ENCODE measurements at regions not wholly inside any gene's neighbourhood (a gene's known extent, or its start where the extent isn't known, plus 50 kb on each side); places are given as distances from the start of the nearest gene placed in this dataset.

DNA sequence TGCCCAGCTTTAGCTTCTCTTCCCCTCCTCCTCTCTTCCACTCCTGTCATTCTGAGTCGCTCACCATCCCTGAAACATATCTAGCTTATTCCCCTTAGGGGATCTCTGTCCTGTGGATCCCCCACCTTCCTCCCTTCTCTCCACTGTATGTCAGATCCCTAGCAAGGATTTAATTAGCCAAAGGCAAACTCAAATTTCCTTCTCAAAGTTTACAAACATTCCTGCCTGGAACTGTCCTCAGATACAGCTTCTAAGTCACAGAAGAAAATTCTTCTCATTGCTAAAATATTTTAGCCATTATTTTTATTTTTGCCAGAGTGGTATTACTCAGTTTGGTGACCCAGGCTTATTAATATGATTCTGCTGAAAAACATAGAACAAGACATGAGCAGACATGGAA is 315.3 kb downstream of the CYP26B1 start:
- no peak for DNase-seq

DNA sequence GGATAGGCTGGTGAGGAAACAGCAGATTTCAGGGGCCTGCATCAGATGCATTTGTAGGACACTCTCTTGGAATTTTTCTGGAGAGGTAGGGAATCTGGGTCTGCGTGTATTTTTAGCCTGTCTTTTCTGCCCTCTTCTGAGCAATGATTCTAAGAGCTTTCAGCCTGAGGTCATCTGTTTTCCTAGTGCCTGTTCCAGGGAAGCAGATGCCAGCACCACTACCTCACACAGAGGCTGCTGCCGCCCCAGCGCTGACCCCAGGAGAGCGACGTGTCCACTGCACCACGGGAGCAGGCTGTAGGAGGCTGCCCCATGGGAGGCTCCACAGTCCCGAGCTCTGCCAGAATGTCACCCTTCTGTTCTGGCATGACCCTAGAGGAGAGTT is 316.5 kb downstream of the CYP26B1 start:
- no peak for DNase-seq

DNA sequence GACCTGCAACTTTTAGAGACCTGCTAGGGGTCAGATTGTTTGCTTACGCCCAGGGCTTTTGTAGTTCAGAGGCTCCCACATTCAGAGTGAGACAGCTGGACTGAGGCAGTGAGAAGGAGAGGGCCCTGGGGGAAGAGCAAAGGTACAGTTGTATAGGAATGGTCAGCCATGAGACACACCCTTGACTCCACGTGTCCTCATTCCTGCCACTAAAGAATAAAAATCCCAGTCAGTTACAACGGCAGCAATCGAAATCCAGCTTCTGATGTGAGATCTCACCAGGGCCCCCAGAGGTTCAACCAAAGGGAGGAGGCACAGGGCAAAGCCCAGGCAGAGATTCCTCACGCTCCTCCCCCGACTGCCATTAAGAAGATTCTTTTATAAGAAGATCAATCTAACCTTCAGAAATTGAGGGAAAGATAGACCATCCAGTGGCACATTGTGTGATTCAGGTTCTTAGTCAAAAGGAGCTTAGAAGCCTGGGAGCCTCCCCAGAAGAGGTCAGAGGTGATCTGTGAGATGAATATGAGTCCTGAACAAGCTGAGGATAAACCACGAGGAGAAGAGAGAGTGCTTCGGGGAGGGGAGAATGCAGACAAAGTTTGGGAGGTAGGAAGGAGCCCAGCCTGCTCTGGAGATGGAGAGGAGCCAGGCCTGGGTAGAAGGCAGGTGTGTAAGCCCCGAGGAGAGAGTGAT is 317.0 kb downstream of the CYP26B1 start:
- no peak for DNase-seq

DNA sequence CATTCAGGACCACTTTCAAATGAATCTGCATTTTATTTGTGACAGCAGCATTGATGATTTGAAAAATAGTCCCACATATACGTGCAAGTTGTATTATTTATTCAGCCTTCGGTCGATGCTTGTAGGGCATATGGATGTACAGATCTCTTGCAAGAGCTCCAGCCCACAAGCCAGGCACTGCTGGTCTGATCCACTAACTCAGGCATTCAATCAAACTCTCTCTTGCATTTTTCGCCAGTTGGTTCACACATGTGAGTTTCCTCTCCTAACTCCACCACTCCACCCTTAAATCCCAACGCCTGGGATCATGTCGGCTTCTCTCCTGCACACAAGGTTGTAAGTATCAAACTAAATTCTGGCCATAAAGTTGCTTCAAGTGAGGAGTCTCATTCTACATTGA is 318.7 kb downstream of the CYP26B1 start:
- DNase-seq, result no peak

DNA sequence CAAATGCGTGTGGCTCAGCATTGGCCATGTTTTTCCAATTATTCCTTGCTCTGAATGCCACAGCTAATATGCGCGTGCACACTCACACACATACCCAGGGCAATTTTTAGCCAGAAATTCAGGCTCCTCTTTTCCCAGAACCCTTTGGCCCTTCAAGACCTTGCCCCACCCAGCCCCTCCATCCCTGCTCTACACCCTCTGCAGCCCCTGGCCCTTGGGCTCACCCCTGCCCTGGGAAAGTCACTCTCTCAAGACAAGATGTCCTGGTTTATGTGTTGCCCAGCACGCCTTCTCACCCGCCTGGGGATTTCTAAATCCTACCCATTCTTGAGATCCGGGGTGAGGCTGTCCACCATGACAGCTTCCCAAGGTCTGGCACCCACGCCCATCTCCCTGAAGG is 319.7 kb downstream of the CYP26B1 start:
- DNase-seq, result no peak

DNA sequence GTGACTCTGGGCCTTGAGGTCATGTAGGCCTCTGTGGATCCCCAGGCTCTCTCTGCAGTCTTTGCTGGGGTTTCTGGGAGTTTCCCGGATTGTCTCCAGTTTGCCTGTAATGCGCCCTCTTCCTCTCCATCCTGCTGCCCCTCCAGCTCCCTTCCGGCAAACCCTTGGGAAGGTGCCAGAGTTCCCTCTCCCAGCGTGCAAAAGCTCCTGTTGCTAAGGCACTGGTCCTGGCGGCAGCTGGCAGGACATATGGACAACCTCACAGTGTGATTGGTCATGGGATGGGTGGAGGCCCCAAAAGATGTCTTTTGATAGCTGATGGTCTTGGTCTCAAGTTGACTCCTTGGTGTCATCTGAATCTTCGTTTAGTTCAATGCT is 320.1 kb downstream of the CYP26B1 start:
- no peak for DNase-seq

DNA sequence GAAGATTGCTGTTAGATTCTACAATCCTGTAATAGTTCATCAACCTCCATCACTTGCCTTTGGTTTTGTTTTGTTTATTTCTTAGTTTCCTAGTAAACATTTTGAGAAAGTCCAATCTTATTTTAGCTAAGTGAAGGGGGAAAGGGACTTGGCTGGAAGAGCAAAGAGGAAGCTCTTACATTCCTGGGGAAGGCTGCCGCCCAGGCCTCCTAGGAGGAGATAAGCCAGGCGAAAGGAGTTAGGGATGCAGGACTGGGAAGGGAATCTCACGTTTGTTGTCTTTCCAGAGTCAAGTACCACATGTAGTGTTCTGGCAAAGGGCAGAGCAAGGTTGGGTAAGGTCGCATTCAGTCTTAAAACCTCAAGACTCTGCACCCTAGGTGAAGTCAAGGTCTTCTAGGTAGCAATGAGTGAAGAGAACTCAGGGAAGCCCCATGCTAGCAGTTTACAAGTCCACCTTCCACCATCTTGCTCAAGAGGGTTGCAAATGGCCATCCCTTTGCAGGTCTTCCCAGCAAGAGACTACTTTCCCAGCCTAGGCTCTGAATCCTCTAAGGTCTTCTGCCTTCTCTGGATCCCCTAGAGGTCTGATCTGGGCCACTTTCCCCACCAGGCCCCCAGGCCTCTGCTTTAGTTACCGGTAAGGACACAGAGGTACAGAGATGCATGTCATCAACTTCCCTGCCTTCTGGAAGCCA is 320.7 kb downstream of the CYP26B1 start:
- no peak for DNase-seq

DNA sequence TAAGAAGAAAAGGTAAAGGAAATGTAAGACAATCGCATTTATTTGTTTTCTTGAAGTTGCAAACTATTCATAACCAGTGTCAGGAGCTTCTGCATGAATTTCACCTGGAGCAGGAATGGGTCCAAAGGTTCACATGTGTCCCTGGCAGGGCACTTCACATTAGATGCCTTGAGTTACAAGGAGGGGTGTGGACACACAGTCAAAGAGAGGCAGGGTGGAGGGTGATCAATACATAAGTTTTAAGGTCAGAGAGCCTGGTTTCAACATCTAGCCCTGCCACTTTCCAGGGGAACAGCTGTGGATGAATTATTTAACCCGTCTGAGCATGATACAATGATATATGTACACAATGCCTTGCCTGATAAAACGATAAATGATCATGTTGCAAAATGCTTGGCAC is 321.4 kb downstream of the CYP26B1 start:
- no peak for DNase-seq

DNA sequence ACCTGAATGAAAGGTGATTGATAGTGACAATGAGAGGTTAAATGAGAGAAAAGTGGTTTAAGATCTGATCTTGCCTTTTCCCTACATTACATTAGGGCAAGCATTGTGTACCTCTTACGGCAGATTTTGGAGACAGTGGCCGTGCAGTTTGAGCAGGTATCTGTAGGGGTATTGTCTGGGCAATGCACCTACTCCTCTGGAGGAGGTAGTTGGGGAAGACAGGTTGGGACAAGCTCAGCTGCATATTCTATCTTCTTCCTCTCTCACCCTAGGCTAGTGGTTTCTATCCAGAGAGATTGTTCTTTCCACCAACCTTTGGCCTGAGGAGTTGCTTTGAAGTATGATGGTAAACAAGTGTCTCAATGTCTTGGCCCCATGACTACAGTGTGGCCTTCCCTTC is 323.2 kb downstream of the CYP26B1 start:
- no peak for DNase-seq

DNA sequence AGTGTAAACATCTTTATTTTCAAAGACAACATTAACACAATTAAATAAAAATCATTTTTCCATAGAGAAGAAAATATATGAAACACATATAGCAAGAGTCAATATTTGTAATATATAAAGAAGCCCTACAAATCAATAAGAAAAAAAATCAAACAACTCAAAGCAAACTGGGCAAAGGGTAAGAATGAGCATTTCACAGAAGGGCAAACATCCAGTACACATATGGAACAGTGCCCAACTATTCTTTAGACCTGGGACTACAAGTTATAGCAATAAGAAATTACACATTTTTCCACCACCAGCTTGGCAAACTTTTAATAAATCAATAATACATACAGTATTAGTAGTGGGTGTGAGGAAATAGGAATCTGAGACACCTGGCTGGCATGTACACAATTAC is 324.1 kb downstream of the CYP26B1 start:
- DNase-seq, result no peak

DNA sequence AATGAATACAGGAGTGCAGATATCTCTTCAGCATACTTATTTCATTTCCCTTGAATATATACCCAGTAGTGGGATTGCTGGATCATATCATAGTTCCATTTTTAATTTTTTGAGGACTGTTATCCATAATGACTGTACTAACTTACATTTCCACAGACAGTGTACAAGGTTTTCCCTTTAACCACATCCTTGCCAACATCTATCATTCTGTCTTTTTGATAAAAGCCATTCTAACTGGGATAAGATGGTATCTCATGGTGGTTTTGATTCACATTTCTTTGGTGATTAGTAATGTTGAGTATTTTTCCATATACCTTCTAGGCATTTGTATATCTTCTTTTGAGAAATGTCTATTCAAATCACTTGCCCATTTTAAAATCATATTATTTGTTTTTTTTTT is 325.2 kb downstream of the CYP26B1 start:
- no peak for DNase-seq

DNA sequence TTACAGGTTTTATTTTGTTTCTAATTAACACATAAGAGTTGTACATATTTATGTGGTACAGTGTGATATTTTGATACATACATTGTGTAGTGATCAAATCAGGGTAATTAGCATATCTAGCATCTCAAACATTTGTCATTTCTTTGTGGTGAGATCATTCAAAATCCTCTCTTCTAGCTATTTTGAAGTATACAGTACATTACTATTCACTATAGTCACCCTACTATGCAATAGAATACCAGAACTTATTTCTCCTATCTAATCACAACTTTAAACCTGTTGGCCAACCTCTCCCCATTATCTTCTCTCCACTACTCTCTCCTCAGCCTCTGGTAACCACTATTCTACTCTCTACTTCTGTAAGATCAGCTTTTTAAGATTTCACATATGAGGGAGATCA is 325.8 kb downstream of the CYP26B1 start:
- no peak for DNase-seq

DNA sequence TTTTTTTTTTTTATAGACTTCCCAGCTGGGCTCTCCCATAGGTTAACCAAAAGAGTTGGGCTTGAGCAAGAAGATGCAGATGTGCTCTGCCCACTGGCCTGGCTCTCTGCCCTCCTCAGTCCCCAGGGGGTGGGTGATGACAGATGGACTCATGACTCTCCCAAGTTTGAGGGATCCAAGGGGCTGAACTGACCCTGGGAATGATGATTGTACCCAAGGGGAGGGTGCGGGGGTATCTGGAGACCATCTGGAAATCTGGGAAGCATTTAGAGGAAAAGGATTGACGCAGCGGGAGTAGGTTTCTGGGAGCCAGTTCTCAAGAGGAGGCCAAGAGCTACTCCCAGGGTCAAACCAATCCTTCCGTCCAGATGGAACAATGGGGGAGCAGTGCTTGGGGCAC is 330.8 kb downstream of the CYP26B1 start:
- DNase-seq, result no peak

DNA sequence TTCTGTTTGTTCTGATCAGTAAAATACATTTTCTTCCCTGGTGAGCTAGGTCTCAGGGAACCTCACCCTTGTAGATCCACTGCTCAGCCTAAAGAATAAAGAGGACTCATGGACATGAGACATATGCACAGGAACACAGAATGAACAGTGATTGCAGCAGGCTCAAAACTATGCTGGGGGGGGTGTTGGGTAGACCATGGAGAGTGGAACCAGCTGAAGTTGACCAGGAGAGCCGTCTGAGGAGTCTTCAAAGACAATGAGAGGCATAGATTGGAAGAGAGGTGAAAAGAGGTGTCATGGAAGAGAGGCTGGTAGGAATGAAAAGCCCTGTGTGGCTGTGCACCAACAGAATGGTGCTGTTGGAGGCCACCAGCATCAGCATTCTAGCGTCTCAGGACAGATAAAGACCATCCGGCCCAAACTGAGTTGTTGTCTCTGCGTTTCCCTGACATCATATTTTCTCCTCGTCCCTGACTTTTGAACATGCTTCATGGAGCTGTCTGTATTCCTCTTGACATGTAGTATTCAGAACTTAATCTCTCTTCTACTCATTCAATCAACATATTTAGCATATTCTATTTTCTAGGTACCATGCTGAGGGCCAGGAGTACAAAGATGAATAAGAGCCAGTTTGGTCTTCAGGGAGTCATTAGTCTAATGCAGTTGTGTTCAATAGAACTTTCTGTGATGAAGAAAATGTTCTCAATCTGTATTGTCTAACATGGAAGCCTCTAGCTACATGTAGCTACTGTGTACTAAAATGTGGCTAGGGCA is 331.8 kb downstream of the CYP26B1 start:
- DNase-seq, result no peak

DNA sequence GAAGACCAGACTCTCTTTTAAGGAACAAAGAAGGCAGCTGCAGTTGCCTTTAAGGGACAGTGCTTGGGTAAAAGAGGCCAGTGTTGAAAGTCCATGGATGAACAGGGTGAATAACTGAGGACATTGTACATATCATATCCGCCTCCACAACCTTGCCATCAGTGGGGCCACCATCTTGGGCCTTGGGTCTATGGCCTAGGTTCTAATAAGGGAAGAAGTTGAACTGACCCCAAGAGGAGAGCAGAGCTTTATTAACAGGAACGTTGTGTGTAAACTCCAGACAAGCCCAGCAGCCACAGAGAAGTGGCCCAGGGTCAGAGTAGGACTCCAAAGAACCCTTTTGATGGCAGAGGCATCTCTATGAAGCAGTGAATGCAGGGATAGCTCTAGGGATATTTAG is 332.8 kb downstream of the CYP26B1 start:
- no peak for DNase-seq

DNA sequence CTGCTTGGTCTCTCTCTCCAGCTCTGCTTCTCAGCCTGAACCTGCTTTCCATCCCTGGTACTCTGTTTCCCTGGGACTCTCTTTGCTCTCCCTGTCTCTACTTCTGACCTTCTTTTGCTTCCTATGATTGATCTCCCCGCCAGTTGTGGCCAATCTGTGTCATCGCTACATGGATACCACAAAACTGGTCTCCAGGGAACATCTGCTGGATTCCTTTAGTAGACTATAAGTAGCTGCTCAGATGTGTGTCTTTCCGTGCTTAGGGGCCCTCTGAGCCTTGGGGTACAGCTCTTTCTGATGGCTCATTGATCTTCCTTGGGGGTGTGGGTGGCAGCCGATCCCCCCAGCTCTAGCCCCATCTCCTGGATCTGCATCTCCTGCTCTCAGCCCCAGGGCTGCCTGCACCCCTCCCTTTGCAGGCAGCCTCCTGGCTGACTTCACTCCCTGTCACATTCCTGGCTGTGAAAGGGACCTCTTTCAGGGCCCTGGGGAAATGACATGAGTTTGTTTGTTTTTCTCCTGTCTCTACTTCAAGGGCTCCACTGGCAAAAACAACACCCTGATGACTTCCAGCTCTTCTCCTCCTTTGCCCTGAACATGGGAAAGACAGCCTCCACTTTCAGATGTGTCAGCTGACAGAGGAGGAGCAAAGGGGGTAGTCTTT is 333.7 kb downstream of the CYP26B1 start:
- no peak for DNase-seq

DNA sequence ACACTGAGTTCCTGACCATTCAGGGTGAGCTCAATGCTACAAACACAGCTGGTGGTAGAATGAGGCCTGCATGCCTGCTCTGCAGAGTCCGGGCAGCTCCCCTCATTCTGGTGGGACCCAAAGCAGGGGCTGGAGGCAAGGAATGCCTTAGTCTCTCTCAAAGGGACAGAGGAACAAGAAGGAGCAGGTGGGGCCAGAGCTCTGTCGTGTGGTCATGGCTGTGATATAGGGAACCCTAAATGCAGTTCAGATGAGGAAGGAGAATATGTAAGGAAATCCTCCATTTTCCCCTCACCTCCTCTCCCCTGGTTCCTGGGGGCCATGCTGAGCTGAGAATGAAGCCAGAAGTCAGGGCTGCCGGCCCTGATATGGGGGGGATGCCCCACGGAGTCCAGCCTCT is 334.3 kb downstream of the CYP26B1 start:
- no peak for DNase-seq

DNA sequence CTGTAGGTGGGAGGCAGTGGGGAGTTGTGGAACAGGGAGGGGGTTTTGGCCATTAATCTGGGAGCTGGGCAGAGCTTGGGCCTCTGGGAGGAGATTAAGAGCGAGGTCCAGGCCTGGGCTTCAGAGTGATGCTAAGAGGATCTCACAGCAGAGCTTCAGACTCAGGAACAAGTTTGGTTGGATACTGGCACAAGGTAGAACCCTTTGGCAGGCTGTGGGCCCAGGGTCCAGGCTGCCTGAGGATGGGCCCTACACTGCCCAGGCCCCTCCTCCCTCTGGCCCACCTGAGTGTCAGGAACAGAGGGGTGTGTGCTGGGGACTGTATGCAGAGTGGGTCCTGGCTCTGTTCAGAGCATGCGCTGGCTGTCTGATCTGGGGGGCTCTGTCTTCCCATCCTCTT is 334.9 kb downstream of the CYP26B1 start:
- DNase-seq, result no peak

DNA sequence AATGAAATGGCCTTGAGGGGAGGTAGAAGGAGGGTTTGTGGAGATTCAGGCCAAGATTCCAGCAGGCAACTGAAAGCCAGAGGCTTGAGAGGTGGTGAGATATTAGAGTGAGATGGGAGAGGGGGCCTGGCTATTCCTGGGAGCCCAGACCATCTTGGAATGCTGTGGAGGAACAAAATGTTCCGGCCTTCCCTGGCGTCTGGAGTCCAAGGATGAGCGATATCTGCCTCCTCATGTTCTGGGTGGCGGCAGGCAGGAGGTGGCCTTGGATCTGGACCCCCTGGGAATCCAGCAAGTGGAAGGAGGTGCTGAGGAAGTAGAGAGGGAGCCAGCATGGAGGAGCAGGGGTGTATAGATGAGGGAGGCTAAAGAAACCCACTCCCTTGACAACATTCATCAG is 335.9 kb downstream of the CYP26B1 start:
- DNase-seq, result no peak

DNA sequence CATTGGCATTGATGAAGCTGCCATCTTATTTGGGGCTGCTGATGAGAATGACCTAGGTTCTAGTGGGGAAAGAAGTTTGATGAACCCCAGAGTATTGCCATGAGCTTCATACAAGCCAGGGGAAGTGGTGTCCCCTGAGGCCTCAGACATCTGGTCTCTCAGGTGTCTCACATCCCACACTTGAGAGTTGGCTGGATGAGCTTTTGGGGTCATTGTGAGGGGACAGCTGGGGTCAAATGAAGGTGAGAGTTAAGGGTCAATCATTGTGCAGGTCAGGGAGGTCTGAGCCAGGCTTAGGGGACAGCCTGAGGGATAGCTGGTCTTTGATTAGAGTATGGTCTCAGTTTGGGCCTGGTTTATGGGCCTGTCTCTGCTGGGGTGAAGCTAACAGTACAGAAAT is 336.5 kb downstream of the CYP26B1 start:
- DNase-seq, result no peak

DNA sequence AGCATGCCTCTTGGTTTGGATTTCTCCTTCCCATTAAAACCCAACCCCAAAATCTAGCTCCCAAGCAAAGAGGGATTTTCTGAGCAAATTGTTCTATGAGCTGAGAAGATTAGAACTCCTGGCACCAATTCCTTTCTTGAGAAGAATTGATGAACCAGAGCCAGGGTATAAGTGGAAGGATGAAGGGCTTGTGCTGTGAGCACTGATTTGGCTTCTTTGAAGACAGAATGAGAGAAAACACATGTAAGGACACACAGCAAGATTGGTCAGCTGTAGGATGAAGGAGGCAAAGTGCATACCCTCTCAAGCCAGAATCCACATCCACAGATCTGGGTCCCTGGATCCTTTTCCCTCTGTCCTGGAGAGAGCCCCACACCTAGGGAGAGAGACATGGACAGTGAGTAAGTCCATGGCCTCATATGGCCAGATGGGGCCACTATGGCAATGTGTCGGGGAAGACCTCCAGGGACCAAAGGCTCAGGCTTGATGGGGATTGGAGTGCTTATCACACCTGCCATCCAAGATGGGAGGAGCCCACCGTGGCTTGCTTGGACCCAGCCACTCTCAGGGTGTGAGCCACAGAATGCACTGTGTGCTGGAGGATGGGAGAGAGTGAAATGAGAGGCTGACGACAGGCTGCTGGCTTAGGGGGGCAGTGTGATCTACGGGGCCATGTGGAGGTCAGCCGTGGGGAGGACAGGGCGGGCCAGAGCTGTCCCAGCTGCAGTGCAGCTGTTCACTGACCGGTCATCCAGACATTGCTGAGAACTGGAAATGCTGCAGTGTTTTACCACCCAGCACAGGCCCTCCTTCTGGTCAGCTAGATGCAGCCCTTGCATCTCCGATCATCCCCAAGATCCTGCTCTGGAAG is 339.8 kb downstream of the CYP26B1 start:
- no peak for DNase-seq

DNA sequence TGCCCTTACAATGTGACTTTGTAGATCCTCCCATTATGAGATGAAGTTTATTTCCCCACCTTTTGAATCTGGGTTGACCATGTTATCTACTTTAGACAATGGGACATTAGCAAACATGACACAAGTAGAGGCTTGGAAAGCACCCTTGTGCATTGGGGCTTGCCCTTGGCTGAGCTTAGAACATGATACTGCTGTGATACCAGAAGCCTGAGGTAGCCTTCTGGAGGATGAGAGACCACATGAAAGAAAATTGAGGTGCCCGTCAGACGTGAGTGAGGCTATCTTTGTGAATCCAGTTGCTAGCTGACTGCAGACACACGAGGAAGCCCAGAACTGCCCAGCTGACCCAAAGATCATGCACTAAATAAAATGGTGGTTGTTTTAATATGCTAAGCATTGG is 341.2 kb downstream of the CYP26B1 start:
- no peak for DNase-seq

DNA sequence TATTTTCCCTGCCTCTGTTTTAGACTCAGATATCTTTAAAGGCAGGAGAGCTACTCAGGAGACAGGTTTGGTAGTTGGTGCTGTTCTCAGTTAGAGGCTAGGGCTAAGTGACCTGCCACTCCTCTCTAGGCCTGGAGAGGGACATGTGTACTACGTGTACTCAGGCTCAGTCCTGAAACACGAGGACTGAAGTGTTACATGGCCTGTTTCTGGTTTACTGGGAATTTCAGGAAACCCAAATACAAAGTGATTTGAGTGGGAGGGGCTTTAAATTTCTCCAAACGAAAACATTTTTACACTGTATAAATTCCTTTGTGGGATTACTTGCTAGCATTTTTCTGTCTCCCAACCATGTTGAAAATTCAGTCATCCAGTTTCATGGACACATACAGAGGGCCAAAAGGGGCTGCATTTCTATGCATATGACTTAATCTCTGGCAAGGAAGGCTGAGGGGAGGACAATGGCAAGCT is 343.3 kb downstream of the CYP26B1 start:
- DNase-seq, result no peak

Data from Kasumi-1 (cell line).